BLaER1 (cell line): ENCODE measurements at regions not wholly inside any gene's neighbourhood (a gene's known extent, or its start where the extent isn't known, plus 50 kb on each side); places are given as distances from the start of the nearest gene placed in this dataset.
"Not testable (repeated sequence)": the region's sequence is repeated elsewhere in the genome, so short reads cannot be mapped to it uniquely, and the experiment has no call there.

Experiments used
- H3K27ac ChIP-seq: shearing (Covaris generic); formaldehyde crosslinking; 2 replicates; pipeline ENCODE4 v1.8.1; 2022
- H3K27me3 ChIP-seq: shearing (Covaris generic); formaldehyde crosslinking; 2 replicates; pipeline ENCODE4 v1.8.1; 2022
- H3K36me3 ChIP-seq: shearing (Covaris generic); formaldehyde crosslinking; 2 replicates; pipeline ENCODE4 v1.8.1; 2022
- H3K4me1 ChIP-seq: shearing (Covaris generic); formaldehyde crosslinking; 2 replicates; pipeline ENCODE4 v1.8.1; 2022
- H3K4me2 ChIP-seq: shearing (Covaris generic); formaldehyde crosslinking; 2 replicates; pipeline ENCODE4 v1.8.1; 2022
- H3K4me3 ChIP-seq: shearing (Covaris generic); formaldehyde crosslinking; 2 replicates; pipeline ENCODE4 v1.8.1; 2022
- H3K9ac ChIP-seq: shearing (Covaris generic); formaldehyde crosslinking; 2 replicates; pipeline ENCODE4 v1.8.1; 2022
- H3K9me3 ChIP-seq: shearing (Covaris generic); formaldehyde crosslinking; 2 replicates; pipeline ENCODE4 v1.8.1; 2022
- H4K20me1 ChIP-seq: shearing (Covaris generic); formaldehyde crosslinking; 2 replicates; pipeline ENCODE4 v1.8.1; 2022
- Cebpa-rat ChIP-seq: shearing (Covaris generic); IDR thresholded peaks from 2 replicates; pipeline ENCODE4 v1.8.1; 2022

DNA sequence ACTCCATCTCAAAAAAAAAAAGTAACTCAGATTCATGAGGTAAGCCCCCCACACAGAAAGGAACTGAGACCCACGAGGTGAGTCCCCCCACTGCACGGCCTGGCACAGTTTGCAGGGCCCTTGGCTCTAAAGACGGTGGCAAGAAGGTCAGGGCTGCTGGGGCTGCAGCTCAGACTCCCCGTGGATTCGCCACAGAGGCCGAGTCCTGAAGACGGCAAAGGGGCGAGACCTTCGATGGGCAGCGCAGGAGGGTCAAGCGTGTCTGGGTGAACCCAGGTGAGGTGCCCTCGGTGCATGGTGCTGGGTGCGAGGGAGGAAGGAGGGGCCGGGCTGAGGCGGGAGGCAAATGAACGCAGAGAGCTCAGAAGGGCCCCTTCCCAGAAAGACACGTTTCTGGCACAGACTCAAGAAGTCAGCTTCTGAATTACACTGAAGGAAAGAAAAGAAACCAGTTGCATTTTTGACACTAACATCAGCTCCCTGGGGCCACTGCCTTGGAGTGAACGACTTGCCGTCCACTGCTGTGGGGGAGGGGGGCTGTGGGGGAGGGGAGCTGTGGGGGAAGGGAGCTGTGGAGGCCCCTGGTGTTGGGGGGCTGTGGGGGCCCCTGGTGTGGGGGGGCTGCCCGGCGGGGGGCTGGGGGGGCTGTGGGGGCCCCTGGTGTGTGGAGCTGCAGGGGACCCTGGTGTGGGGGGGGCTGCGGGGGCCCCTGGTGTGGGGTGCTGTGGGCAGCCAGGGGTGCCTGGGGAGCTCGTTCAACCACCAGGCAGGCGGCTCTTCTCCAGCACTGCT, 69.8 kb upstream of the METRNL start:
- H3K9ac ChIP-seq = no peak overlapping the region
- H3K4me2 ChIP-seq = no peak overlapping the region
- H3K9me3 ChIP-seq = peaks cover 7% of the 10 kb centered on the region; the same call in 1 of the 2 replicates
- no peak for TF ChIP-seq Cebpa-rat
- H3K27me3 ChIP-seq = no peaks in the 10 kb centered on the region
- no peaks in the 10 kb centered on the region for H4K20me1 ChIP-seq
- peaks cover 42% of the 10 kb centered on the region for H3K4me1 ChIP-seq
- H3K36me3 ChIP-seq = peaks cover 21% of the 10 kb centered on the region
- 0 out of 2 replicates have a peak overlapping the region, but pooled peaks have one; percentile 9 for H3K27ac ChIP-seq
- H3K4me3 ChIP-seq = no peak overlapping the region

DNA sequence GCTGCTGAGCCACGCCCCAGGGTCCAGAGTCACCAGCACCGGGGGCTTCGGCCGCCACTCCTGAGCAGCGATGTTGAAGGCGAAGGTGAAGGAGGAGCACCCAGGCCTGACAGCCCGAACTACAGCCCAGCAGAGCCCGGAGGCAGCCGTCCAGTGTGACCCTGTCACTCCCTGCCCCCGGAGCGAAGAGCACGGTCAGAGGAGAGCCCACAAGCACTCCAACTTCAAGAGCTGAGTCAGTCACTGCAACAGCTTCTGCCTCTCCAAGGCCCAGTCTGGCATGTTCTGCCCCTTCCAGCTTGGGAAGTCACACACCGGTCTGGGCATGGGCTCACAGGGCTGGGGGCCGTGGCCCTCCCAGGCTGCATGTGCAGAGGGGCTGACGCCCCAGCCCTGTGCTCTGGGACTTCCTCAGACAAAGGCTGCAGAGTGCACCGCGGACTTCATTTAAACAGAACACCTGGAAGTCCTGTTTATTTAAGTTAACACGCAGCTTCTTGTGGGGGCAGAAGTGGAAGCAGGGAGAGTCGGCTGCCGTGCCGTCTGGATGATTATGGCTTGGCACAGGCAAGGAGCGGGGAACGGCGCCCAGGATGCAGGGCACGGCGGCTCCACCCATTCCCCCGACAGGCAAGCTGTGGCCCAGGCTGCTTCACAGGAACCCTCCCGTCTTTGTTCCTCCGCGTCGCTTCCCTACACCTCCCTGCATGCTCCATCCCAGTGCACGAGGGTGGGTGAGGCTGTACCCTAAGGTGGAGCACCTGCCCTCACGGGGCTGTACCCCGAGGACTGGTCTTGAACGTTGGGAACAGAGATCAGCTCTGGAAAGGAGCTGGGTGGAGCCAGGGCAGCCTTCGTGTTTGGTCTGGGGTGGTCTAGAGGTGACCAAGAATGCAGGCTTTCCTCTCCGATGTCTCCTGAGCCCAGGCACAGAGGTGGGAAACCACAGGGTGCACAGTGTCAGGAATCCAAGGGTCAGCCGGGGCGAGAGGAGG, 68.9 kb upstream of the METRNL start:
- H3K27me3 ChIP-seq = no peaks in the 10 kb centered on the region
- H3K27ac ChIP-seq = 0 out of 2 replicates have a peak overlapping the region, but pooled peaks have one; percentile 9
- no peaks in the 10 kb centered on the region for H4K20me1 ChIP-seq
- no peak overlapping the region for H3K4me3 ChIP-seq
- TF ChIP-seq Cebpa-rat = no peak
- peaks cover 12% of the 10 kb centered on the region; the same call in 1 of the 2 replicates for H3K36me3 ChIP-seq
- H3K9ac ChIP-seq = no peak overlapping the region
- H3K4me1 ChIP-seq = peaks cover 43% of the 10 kb centered on the region
- H3K9me3 ChIP-seq = no peaks in the 10 kb centered on the region
- 0 out of 2 replicates have a peak overlapping the region, but pooled peaks have one; percentile 14 for H3K4me2 ChIP-seq

DNA sequence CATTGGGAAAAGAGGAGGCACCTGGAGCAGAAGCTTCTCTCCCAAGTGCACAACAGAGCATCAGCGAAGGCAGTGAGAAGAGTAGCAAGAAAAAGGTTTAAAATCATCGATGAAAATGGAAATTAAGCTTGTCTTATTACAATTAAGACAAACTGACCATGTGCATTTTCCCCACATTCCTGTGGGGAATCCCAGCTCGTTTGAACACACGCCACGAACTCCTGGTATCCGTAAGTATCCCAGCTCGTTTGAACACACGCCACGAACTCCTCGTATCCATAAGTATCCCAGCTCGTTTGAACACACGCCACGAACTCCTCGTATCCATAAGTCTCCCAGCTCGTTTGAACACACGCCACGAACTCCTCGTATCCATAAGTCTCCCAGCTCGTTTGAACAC, 67.7 kb upstream of the METRNL start:
- H3K4me2 ChIP-seq, H4K20me1 ChIP-seq, H3K9me3 ChIP-seq, H3K27ac ChIP-seq, H3K4me3 ChIP-seq, H3K27me3 ChIP-seq, H3K9ac ChIP-seq, H3K36me3 ChIP-seq: not testable (repeated sequence)
- peaks cover 43% of the 10 kb centered on the region for H3K4me1 ChIP-seq

- peak overlapping the region; percentile 64 for H3K4me2 ChIP-seq
- peaks cover 39% of the 10 kb centered on the region for H3K4me1 ChIP-seq
- H3K36me3 ChIP-seq = peaks cover 2% of the 10 kb centered on the region
- no peak overlapping the region for H3K9ac ChIP-seq
- TF ChIP-seq Cebpa-rat = no peak
- H3K27ac ChIP-seq = no peak overlapping the region
- no peak overlapping the region for H3K4me3 ChIP-seq
- H3K9me3 ChIP-seq = peaks cover 5% of the 10 kb centered on the region
- H3K27me3 ChIP-seq = no peaks in the 10 kb centered on the region
- no peaks in the 10 kb centered on the region for H4K20me1 ChIP-seq
These were observed 67.1 kb upstream of the METRNL start for GRCh38 chr17:83012200-83012785.

GRCh38 chr17:83012868-83013778, 66.3 kb upstream of the METRNL start:
- H3K4me3 ChIP-seq = no peak overlapping the region
- no peak overlapping the region for H3K27ac ChIP-seq
- peaks cover 13% of the 10 kb centered on the region for H3K9me3 ChIP-seq
- H3K27me3 ChIP-seq = no peaks in the 10 kb centered on the region
- H3K4me1 ChIP-seq = peaks cover 32% of the 10 kb centered on the region
- H3K4me2 ChIP-seq = peak overlapping the region; percentile 64
- no peak for TF ChIP-seq Cebpa-rat
- no peaks in the 10 kb centered on the region for H4K20me1 ChIP-seq
- peaks cover 10% of the 10 kb centered on the region for H3K36me3 ChIP-seq
- no peak overlapping the region for H3K9ac ChIP-seq

- Histone ChIP-seq H4K20me1 (no peaks in the 10 kb centered on the region), H3K9ac (0 out of 2 replicates have a peak overlapping the region, but pooled peaks have one; percentile 15), H3K27ac (no peak overlapping the region; the same call in 1 of the 2 replicates), H3K36me3 (peaks cover 15% of the 10 kb centered on the region), H3K27me3 (no peaks in the 10 kb centered on the region), H3K4me2 (peak overlapping the region; percentile 48), H3K4me1 (peaks cover 35% of the 10 kb centered on the region), H3K4me3 (no peak overlapping the region), H3K9me3 (peaks cover 18% of the 10 kb centered on the region)
- TF ChIP-seq Cebpa-rat = no peak
These were observed 65.7 kb upstream of the METRNL start for GRCh38 chr17:83013779-83014117.

GRCh38 chr17:83014297-83014696, 65.1 kb upstream of the METRNL start:
- Histone ChIP-seq H3K36me3 (peaks cover 16% of the 10 kb centered on the region), H3K4me3 (no peak overlapping the region), H3K9ac (0 out of 2 replicates have a peak overlapping the region, but pooled peaks have one; percentile 15), H3K4me1 (peaks cover 39% of the 10 kb centered on the region), H3K27me3 (no peaks in the 10 kb centered on the region), H3K4me2 (peak overlapping the region; percentile 48; the same call in 1 of the 2 replicates), H4K20me1 (no peaks in the 10 kb centered on the region), H3K27ac (no peak overlapping the region; the same call in 1 of the 2 replicates), H3K9me3 (peaks cover 19% of the 10 kb centered on the region)
- no peak for TF ChIP-seq Cebpa-rat

DNA sequence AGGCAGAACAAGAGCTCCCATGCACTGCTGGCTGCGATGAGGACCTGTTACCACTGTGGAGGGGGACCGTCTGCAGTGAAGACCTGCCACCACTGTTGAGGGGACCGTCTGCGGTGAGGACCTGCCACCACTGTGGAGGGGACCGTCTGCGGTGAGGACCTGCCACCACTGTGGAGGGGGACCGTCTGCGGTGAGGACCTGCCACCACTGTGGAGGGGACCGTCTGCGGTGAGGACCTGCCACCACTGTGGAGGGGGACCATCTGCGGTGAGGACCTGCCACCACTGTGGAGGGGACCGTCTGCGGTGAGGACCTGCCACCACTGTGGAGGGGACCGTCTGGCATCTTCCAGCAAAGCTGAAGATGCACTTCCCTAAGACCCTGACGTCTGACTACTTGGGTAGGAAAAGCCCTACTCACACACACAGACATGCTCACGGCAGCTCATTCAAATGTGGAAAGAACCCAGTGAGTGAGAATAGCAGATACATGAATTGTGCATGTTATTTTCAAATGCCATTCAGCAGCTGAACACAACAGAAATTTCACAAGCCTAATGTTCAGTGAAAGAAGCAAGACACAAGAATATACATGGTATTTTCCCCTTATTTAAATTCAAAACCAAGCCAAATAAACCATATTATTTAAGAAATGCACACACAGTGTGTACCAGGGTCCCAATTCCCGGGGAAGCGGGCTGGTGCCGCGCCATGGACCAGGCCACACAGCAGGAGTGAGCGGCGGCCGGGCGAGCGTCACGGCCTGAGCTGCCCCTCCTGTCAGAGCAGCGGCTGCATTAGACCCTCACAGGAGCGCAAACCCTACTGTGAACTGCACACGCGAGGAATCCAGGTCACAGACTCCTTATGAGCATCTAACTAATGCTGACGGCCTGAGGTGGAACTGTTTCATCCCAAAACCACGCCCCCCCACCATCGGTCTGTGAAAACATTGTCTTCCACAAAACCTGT, 64.2 kb upstream of the METRNL start:
- Histone ChIP-seq H3K9me3 (peaks cover 19% of the 10 kb centered on the region), H3K4me1 (peaks cover 37% of the 10 kb centered on the region), H3K9ac (no peak overlapping the region), H3K4me3 (no peak overlapping the region), H4K20me1 (no peaks in the 10 kb centered on the region), H3K36me3 (peaks cover 16% of the 10 kb centered on the region), H3K27me3 (no peaks in the 10 kb centered on the region), H3K4me2 (no peak overlapping the region), H3K27ac (no peak overlapping the region)
- no peak for TF ChIP-seq Cebpa-rat
